ENCODE measurements at regions not wholly inside any gene's neighbourhood (a gene's known extent, or its start where the extent isn't known, plus 50 kb on each side); places are given as distances from the start of the nearest gene placed in this dataset.

- POLR2A ChIA-PET, result interaction anchor here (1.0 kb wide), 1 partner anchor 8 kb away, joined by 3 read pairs; no protein-coding TSS in a partner anchor
- no peak for DNase-seq (ENCODE audit: extremely low spot score)
- CTCF ChIA-PET, result no interaction called here
- TF ChIP-seq HDGF (IDR thresholded peaks at IDR 0.05; ENCODE audit: borderline replicate concordance) (no peak), LEF1 (IDR thresholded peaks at IDR 0.05; ENCODE audit: borderline replicate concordance) (no peak), FOXK2 (IDR thresholded peaks at IDR 0.05) (no peak), PKNOX1 (IDR thresholded peaks at IDR 0.05) (no peak), TARDBP (IDR thresholded peaks at IDR 0.05) (no peak), SUZ12 (IDR thresholded peaks at IDR 0.05) (no peak), SP1 (IDR thresholded peaks at IDR 0.05) (no peak), CTBP1 (IDR thresholded peaks at IDR 0.05; ENCODE audit: borderline replicate concordance) (no peak), FOXM1 (IDR thresholded peaks at IDR 0.05; ENCODE audit: borderline replicate concordance) (no peak), ZNF384 (IDR thresholded peaks at IDR 0.05) (no peak), NFRKB (IDR thresholded peaks at IDR 0.05) (no peak), ELF4 (IDR thresholded peaks at IDR 0.05) (no peak), BHLHE40 (IDR thresholded peaks at IDR 0.05; ENCODE audit: borderline replicate concordance) (no peak), L3MBTL2 (conservative IDR thresholded peaks at IDR 0.05) (no peak)
These were observed 50.4 kb downstream of the ZBTB38 start for GRCh38 chr3:141418751-141419150.

GRCh38 chr3:141419946-141420345 lies 51.6 kb downstream of the ZBTB38 start:
- TF ChIP-seq HDGF (IDR thresholded peaks at IDR 0.05; ENCODE audit: borderline replicate concordance), result no peak
- TF ChIP-seq FOXK2 (IDR thresholded peaks at IDR 0.05), result no peak
- TF ChIP-seq TARDBP (IDR thresholded peaks at IDR 0.05), result no peak
- no peak for TF ChIP-seq ELF4 (IDR thresholded peaks at IDR 0.05)
- DNase-seq (ENCODE audit: extremely low spot score), result no peak
- ChIA-PET CTCF (no interaction called here), POLR2A (no interaction called here)

- no peak for DNase-seq (ENCODE audit: extremely low spot score)
- CTCF ChIA-PET, result interaction anchor here (0.7 kb wide), 1 partner anchor 597 kb away, joined by 3 read pairs; no protein-coding TSS in a partner anchor
- TF ChIP-seq HDGF (IDR thresholded peaks at IDR 0.05; ENCODE audit: borderline replicate concordance) (no peak), ZNF384 (IDR thresholded peaks at IDR 0.05) (no peak), SUZ12 (IDR thresholded peaks at IDR 0.05) (no peak), FOXA1 (IDR thresholded peaks at IDR 0.05) (no peak), BHLHE40 (IDR thresholded peaks at IDR 0.05; ENCODE audit: borderline replicate concordance) (no peak), NFRKB (IDR thresholded peaks at IDR 0.05) (no peak)
- POLR2A ChIA-PET, result no interaction called here
These were observed 52.9 kb downstream of the ZBTB38 start for GRCh38 chr3:141421186-141421585.

GRCh38 chr3:141421639-141422319 lies 53.5 kb downstream of the ZBTB38 start:
- DNase-seq (ENCODE audit: extremely low spot score), result no peak
- no peak for TF ChIP-seq ZNF384 (IDR thresholded peaks at IDR 0.05)
- no peak for TF ChIP-seq TARDBP (IDR thresholded peaks at IDR 0.05)
- TF ChIP-seq FOXK2 (IDR thresholded peaks at IDR 0.05), result no peak
- no peak for TF ChIP-seq L3MBTL2 (conservative IDR thresholded peaks at IDR 0.05)
- TF ChIP-seq BHLHE40 (IDR thresholded peaks at IDR 0.05; ENCODE audit: borderline replicate concordance), result no peak
- no peak for TF ChIP-seq SP1 (IDR thresholded peaks at IDR 0.05)
- TF ChIP-seq SUZ12 (IDR thresholded peaks at IDR 0.05), result no peak
- TF ChIP-seq PKNOX1 (IDR thresholded peaks at IDR 0.05), result no peak
- TF ChIP-seq ELF4 (IDR thresholded peaks at IDR 0.05), result no peak
- TF ChIP-seq HDGF (IDR thresholded peaks at IDR 0.05; ENCODE audit: borderline replicate concordance), result no peak
- TF ChIP-seq FOXA1 (IDR thresholded peaks at IDR 0.05), result no peak
- TF ChIP-seq NFRKB (IDR thresholded peaks at IDR 0.05), result no peak
- TF ChIP-seq LEF1 (IDR thresholded peaks at IDR 0.05; ENCODE audit: borderline replicate concordance), result no peak
- no peak for TF ChIP-seq ARNT (IDR thresholded peaks at IDR 0.05)
- TF ChIP-seq FOXM1 (IDR thresholded peaks at IDR 0.05; ENCODE audit: borderline replicate concordance), result no peak
- no peak for TF ChIP-seq CTBP1 (IDR thresholded peaks at IDR 0.05; ENCODE audit: borderline replicate concordance)
- ChIA-PET POLR2A (no interaction called here), CTCF (interaction anchor here (0.8 kb wide), 1 partner anchor 33 kb away, joined by 3 read pairs; no protein-coding TSS in a partner anchor)

- ChIA-PET CTCF (no interaction called here), POLR2A (no interaction called here)
- TF ChIP-seq SP1 (IDR thresholded peaks at IDR 0.05), result no peak
- no peak for TF ChIP-seq HDGF (IDR thresholded peaks at IDR 0.05; ENCODE audit: borderline replicate concordance)
- no peak for TF ChIP-seq PKNOX1 (IDR thresholded peaks at IDR 0.05)
- TF ChIP-seq FOXA1 (IDR thresholded peaks at IDR 0.05), result no peak
- no peak for TF ChIP-seq TARDBP (IDR thresholded peaks at IDR 0.05)
- no peak for TF ChIP-seq L3MBTL2 (conservative IDR thresholded peaks at IDR 0.05)
- TF ChIP-seq FOXK2 (IDR thresholded peaks at IDR 0.05), result no peak
- TF ChIP-seq ZNF384 (IDR thresholded peaks at IDR 0.05), result no peak
- TF ChIP-seq ARNT (IDR thresholded peaks at IDR 0.05), result no peak
- TF ChIP-seq NFRKB (IDR thresholded peaks at IDR 0.05), result no peak
- no peak for TF ChIP-seq BHLHE40 (IDR thresholded peaks at IDR 0.05; ENCODE audit: borderline replicate concordance)
- no peak for TF ChIP-seq CTBP1 (IDR thresholded peaks at IDR 0.05; ENCODE audit: borderline replicate concordance)
- no peak for TF ChIP-seq ELF4 (IDR thresholded peaks at IDR 0.05)
- no peak for TF ChIP-seq FOXM1 (IDR thresholded peaks at IDR 0.05; ENCODE audit: borderline replicate concordance)
- TF ChIP-seq SUZ12 (IDR thresholded peaks at IDR 0.05), result no peak
- no peak for TF ChIP-seq LEF1 (IDR thresholded peaks at IDR 0.05; ENCODE audit: borderline replicate concordance)
- DNase-seq (ENCODE audit: extremely low spot score), result no peak
These were observed 54.8 kb downstream of the ZBTB38 start for GRCh38 chr3:141422961-141423582.

Data from HEK293T (cell line).